ENCODE measurements at regions not wholly inside any gene's neighbourhood (a gene's known extent, or its start where the extent isn't known, plus 50 kb on each side); places are given as distances from the start of the nearest gene placed in this dataset.

GRCh38 chr2:56705713-56706112 lies 521.9 kb downstream of the CCDC85A start:
- Mint-ChIP-seq H3K27ac (no peak overlapping the region), H3K4me1 (no peaks in the 10 kb centered on the region), H3K36me3 (no peaks in the 10 kb centered on the region), H3K27me3 (ENCODE audit: low read depth) (no peaks in the 10 kb centered on the region), H3K9me3 (peaks cover 4% of the 10 kb centered on the region), H3K4me3 (no peak overlapping the region)
- TF ChIP-seq, protein P1, sequence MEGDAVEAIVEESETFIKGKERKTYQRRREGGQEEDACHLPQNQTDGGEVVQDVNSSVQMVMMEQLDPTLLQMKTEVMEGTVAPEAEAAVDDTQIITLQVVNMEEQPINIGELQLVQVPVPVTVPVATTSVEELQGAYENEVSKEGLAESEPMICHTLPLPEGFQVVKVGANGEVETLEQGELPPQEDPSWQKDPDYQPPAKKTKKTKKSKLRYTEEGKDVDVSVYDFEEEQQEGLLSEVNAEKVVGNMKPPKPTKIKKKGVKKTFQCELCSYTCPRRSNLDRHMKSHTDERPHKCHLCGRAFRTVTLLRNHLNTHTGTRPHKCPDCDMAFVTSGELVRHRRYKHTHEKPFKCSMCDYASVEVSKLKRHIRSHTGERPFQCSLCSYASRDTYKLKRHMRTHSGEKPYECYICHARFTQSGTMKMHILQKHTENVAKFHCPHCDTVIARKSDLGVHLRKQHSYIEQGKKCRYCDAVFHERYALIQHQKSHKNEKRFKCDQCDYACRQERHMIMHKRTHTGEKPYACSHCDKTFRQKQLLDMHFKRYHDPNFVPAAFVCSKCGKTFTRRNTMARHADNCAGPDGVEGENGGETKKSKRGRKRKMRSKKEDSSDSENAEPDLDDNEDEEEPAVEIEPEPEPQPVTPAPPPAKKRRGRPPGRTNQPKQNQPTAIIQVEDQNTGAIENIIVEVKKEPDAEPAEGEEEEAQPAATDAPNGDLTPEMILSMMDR (IDR thresholded peaks at IDR 0.05; ENCODE audit: unreplicated experiment), result no peak
- no peak for DNase-seq (ENCODE audit: low spot score in 2 of 2, unreplicated experiment in 2 of 2)

DNA sequence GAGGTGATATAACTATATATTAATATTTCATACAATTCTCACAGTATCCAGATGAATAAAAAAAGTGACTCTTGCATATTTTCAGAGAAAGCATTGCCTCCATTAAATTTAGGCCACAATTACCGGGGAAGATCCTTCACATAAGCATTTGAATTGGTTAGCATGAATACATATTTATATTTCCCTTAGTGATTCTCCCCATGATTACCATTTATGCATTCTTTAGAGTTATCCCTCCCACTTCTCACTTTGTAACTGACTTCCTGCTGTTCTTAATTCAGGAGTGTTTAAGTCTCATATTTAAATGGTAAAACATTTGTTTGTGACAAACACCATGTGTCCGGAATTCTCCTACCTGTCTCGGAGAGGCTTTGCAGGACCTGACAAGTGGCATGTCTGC lies 523.4 kb downstream of the CCDC85A start:
- Mint-ChIP-seq H3K9me3 (peaks cover 10% of the 10 kb centered on the region), H3K36me3 (no peaks in the 10 kb centered on the region), H3K4me3 (no peak overlapping the region), H3K27ac (no peak overlapping the region), H3K27me3 (ENCODE audit: low read depth) (no peaks in the 10 kb centered on the region), H3K4me1 (no peaks in the 10 kb centered on the region)
- no peak for DNase-seq (ENCODE audit: low spot score in 2 of 2, unreplicated experiment in 2 of 2)
- TF ChIP-seq, protein P1 (IDR thresholded peaks at IDR 0.05; ENCODE audit: unreplicated experiment), result no peak

DNA sequence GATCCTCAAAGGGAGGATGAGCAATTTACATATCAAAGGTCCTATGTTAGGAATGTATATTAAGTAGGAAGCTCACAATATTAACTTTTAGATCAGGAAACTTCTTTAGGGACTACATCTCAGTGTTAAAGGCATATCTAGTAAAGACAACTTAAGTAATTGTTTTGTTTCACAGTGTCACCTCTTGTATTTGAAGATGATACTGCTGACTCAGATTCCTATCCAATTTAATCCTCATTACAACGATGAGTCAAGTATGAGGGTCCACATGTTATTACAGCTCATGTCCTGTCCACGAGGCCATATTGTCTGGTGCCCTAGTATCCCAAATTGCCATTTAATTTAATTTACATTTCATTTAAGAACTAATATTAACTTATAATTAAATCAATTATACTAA lies 523.9 kb downstream of the CCDC85A start:
- Mint-ChIP-seq H3K27ac (no peak overlapping the region), H3K9me3 (peaks cover 13% of the 10 kb centered on the region), H3K36me3 (no peaks in the 10 kb centered on the region), H3K4me3 (no peak overlapping the region), H3K4me1 (no peaks in the 10 kb centered on the region), H3K27me3 (ENCODE audit: low read depth) (no peaks in the 10 kb centered on the region)
- TF ChIP-seq, protein P1 (IDR thresholded peaks at IDR 0.05; ENCODE audit: unreplicated experiment), result no peak
- DNase-seq (ENCODE audit: low spot score in 2 of 2, unreplicated experiment in 2 of 2), result no peak

- H3K4me3 Mint-ChIP-seq, result no peak overlapping the region
- no peak for DNase-seq (ENCODE audit: low spot score in 2 of 2, unreplicated experiment in 2 of 2)
- H3K9me3 Mint-ChIP-seq, result peaks cover 13% of the 10 kb centered on the region
- TF ChIP-seq, protein P1 (IDR thresholded peaks at IDR 0.05; ENCODE audit: unreplicated experiment), result no peak
- no peaks in the 10 kb centered on the region for H3K27me3 Mint-ChIP-seq (ENCODE audit: low read depth)
- H3K4me1 Mint-ChIP-seq, result peaks cover 11% of the 10 kb centered on the region
- H3K27ac Mint-ChIP-seq, result no peak overlapping the region
- H3K36me3 Mint-ChIP-seq, result no peaks in the 10 kb centered on the region
Observed at GRCh38 chr2:56709181-56709580, 525.4 kb downstream of the CCDC85A start.

DNA sequence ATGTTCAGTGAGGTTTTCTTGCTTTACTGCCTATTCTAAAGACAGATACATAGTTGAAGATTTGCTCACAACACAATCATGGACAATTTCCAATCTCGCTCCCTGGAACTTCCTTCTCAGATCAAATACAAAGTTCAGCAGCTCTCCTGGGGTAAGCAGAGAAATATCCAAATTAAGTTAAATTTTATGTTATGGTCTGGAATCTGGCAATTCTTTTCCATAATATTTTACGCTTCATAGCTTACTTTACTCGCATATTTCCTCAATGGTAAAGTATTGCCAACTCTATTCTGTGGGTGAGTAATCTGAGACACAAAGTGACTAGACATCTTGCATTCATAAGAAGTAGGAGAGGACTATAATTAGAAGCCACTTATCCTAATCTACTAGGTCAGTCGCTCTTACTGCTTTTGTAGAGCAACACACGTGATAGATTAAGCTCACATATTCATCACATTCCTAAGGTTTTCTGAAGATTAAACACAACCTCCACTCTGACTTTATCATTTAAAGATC lies 529.4 kb downstream of the CCDC85A start:
- Mint-ChIP-seq H3K4me1 (peaks cover 11% of the 10 kb centered on the region), H3K27ac (peak overlapping the region; percentile 17)

More for the DNA sequence above, 529.4 kb downstream of the CCDC85A start:
- peaks cover 18% of the 10 kb centered on the region for H3K9me3 Mint-ChIP-seq
- H3K27me3 Mint-ChIP-seq (ENCODE audit: low read depth), result no peaks in the 10 kb centered on the region
- H3K36me3 Mint-ChIP-seq, result no peaks in the 10 kb centered on the region
- DNase-seq (ENCODE audit: low spot score in 2 of 2, unreplicated experiment in 2 of 2), result no peak
- TF ChIP-seq, protein P1 (IDR thresholded peaks at IDR 0.05; ENCODE audit: unreplicated experiment), result no peak
- H3K4me3 Mint-ChIP-seq, result no peak overlapping the region
